ENCODE measurements at regions not wholly inside any gene's neighbourhood (a gene's known extent, or its start where the extent isn't known, plus 50 kb on each side); places are given as distances from the start of the nearest gene placed in this dataset.
A peak's percentile ranks its signal among the peaks of the same experiment; 100 is the strongest.

DNA sequence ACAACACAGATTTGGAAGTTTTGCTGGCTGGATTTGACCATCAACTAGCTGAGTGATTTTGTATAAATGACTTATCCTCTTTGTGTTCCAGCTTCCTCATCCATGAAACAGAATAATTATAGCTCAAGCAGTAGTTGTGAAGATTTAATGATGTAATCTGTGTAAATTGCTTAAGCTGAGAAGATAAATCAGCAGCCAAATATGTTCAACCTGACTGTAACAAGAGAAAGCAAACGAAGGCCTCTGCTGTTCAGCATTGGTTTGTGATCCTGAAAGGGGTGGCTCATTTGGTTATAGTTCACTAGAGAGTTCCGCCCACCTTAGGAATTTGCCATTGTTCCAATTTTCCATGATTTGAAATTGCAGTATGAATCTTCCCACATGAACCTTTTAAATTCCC is 75.7 kb upstream of the CCDC112 start:
- DNase-seq, result no peak

GRCh38 chr5:115369430-115370144 is 73.1 kb upstream of the CCDC112 start:
- no peak for DNase-seq

DNA sequence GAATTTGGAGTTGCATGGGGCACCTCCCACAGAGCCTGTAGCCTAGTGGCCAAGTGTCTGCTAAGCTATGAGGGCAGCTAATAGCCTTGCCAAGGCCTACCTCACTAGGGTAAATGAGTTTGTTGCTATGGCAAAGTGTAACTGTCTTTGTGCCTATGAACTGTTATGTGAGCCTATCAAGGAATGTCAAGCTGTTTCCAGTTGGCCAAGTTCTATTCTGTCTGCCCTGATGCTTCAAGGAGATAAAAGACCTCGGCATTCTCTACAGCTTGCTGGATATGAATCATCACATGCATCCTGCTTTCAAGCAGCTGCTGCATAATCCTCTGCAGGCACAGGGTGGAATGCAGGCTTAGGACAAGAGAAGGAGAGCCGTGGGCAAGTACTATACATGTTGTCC is 69.8 kb upstream of the CCDC112 start:
- DNase-seq, result peak; percentile 96

DNA sequence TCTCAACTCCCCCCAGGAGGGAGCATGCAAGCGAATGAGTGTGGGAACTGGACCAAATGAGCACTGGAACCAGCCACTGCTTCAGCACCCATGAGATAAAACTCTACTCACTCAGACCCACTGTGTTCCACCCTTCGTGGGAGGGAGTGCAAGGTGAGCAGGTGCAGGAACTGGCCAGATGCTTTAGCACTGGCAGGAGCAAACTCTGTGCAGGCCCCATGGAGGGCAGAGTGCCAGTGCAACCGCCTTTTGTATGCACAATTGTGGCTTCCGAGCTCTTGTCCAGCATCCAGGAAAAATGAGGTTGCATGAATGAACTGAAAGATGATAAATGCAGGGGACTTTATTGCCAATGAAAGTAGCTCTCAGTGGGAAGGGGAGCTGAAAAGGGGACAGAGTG is 67.4 kb upstream of the CCDC112 start:
- DNase-seq, result no peak

GRCh38 chr5:115360046-115360685 is 63.7 kb upstream of the CCDC112 start:
- no peak for DNase-seq

- DNase-seq, result no peak
Measured at GRCh38 chr5:115355767-115356381, 59.4 kb upstream of the CCDC112 start.

- DNase-seq, result no peak
Measured at GRCh38 chr5:115355095-115355494, 58.6 kb upstream of the CCDC112 start.

DNA sequence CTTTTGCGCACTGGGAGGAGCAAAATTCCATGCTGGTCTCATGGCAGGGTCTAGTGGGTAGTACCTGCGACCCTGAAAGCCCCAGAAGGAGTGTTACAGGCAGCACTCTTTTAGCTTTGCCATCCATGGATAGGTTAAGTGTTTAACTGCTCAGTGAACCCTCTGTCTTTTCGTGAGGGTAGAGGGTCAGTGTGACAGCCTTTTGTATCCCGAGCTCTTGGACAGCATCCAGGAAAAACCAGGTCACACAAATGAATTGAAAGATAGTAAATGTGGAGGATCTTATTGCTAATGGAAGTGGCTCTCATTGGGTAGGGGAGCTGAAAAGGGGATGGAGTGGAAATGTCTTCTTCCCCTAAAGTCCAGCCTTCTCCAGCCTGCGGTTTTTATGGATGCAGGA is 57.8 kb upstream of the CCDC112 start:
- DNase-seq, result no peak

- no peak for DNase-seq
Measured at GRCh38 chr5:115352571-115352970, 56.1 kb upstream of the CCDC112 start.

DNA sequence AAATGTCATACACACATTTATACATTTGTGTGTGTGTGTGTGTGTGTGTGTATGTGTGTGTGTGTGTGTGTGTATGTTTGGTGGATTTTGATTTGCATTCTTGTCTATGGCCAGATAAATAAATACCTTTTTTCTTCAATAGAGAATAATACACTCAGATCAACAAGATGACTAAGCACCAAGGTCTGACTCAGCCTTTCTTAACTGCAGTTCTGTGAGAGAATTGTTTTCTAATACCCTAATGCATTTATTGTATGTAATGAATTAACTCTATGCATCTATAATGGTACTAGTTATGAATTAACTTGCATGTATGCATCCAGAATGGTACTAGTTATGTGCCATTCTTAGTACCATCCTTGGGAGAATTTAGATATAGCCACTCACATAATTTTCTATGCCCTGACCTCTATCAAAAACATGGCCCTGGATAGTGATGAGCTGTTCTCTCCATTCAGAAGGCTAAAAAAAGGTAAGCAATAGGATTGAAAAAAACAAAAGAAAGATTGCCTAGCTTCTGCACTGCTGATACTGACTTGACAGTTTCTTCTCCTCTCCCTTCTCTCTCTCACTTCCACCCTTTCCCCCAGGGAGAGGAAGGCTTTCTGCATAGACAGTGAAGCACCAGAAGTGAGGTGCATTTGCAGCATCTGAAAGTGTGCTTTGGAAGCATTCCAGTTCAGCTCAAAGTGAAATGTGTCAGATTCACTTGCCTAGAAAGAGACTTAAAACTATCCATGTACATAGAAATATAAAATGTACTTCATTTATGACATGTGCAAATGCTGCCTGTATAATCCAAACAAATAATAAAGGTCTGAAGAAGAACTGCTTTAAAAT is 55.1 kb upstream of the CCDC112 start:
- DNase-seq, result peak; percentile 57

- no peak for DNase-seq
Measured at GRCh38 chr5:115350894-115351293, 54.4 kb upstream of the CCDC112 start.

DNA sequence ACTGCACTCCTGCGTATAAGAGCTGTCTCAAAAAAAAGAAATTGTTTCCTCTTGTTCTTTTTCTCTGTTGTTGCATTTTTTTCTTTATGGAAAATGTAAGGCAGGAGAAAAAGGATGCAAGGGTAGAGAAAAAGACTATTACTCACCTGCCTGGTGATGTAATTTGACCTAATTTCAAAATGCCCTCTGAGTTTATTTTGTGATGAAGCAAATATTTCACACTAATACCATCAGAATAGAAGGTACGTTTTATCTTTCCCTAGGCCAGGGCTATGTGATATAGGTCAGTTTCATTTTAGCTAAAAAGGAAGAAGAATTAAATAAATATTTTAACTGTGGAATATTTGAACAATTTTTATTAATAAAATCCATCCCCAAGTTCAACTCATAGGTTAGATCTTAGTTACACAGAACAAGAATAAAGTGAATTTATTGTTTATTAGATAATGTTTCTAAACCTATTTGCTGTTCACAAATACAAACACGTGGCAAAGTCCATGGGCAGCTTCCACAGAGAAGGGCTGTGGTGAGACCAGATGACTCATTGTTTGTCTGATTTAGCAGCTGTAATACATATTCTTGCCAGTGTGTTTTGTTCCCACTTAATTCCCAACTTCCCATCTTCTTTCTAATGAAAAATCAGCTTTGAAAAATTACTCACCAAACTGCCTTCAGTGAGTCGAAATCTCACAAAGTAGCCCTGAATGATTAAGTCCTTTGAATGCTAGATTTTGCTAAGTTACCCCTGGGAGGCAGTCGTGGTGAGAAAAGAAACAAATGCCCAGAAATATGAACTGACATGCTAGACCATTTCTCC is 52.8 kb upstream of the CCDC112 start:
- peak; percentile 90 for DNase-seq

DNA sequence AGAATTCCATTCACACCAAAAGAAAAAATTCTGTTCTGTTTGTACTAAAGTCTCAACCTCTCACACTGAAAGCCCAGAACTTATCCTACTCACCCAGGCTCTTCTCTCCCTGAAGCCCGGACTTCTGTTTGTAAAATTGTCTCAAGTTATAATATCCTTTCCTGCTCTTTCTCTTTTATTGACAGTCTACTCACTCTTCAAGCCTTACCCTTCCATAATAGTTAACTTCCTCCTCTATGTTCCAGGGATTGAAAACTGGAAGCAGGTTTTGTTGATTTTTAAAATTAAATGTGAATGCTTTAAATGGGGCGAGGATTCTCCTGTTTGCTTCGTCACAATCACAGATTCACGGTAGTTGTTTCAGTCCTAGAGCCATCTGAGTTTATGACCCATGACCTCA is 51.7 kb upstream of the CCDC112 start:
- no peak for DNase-seq
